ENCODE measurements at regions not wholly inside any gene's neighbourhood (a gene's known extent, or its start where the extent isn't known, plus 50 kb on each side); places are given as distances from the start of the nearest gene placed in this dataset.

GRCh38 chr16:22754577-22754976 is 59.4 kb upstream of the HS3ST2 start:
- TF ChIP-seq POLR2A (IDR thresholded peaks at IDR 0.05) = no peak
- TF ChIP-seq CTCF (IDR thresholded peaks at IDR 0.05) = no peak
- TF ChIP-seq POLR2AphosphoS5 (IDR thresholded peaks at IDR 0.05) = no peak
